Neural progenitor cell (in vitro differentiated cells): ENCODE measurements at regions not wholly inside any gene's neighbourhood (a gene's known extent, or its start where the extent isn't known, plus 50 kb on each side); places are given as distances from the start of the nearest gene placed in this dataset.
"Not testable (repeated sequence)": the region's sequence is repeated elsewhere in the genome, so short reads cannot be mapped to it uniquely, and the experiment has no call there.

Experiments
- DNase-seq: peaks from one replicate; pipeline ENCODE4 v3.0.0-alpha.2; 2016; ENCODE audit warnings: low spot score
- H2AFZ ChIP-seq: fragments of 200-600 bp; sonication (generic); replicated peaks from 2 replicates; pipeline ENCODE4 v1.6.1; 2016; ENCODE audit warnings: antibody characterized with exemption
- H3F3A ChIP-seq: fragments of 200-600 bp; sonication (generic); 2 replicates; pipeline ENCODE4 v1.6.1; 2016; ENCODE audit warnings: antibody characterized with exemption, low read depth
- H3K27ac ChIP-seq: fragments of 200-600 bp; sonication (generic); 2 replicates; pipeline ENCODE4 v1.5.1; 2016; ENCODE audit warnings: mild to moderate bottlenecking
- H3K27me3 ChIP-seq: fragments of 200-600 bp; sonication (generic); 2 replicates; pipeline ENCODE4 v1.6.1; 2016; ENCODE audit warnings: mild to moderate bottlenecking, moderate library complexity
- H3K36me3 ChIP-seq: fragments of 200-600 bp; sonication (generic); 2 replicates; pipeline ENCODE4 v1.5.1; 2016
- H3K4me1 ChIP-seq: fragments of 200-600 bp; sonication (generic); 2 replicates; pipeline ENCODE4 v1.6.1; 2016; ENCODE audit warnings: mixed run types
- H3K4me2 ChIP-seq: fragments of 200-600 bp; sonication (generic); 2 replicates; pipeline ENCODE4 v1.6.1; 2016
- H3K4me3 ChIP-seq: fragments of 200-600 bp; sonication (generic); 2 replicates; pipeline ENCODE4 v1.5.1; 2016
- H3K79me2 ChIP-seq: fragments of 200-600 bp; sonication (generic); 2 replicates; pipeline ENCODE4 v1.6.1; 2016; ENCODE audit warnings: low read depth
- H3K9ac ChIP-seq: fragments of 200-600 bp; sonication (generic); 2 replicates; pipeline ENCODE4 v1.6.1; 2016
- H3K9me3 ChIP-seq: fragments of 200-600 bp; sonication (generic); 2 replicates; pipeline ENCODE4 v1.5.1; 2016; ENCODE audit warnings: low read depth
- H4K20me1 ChIP-seq: fragments of 200-600 bp; sonication (generic); 2 replicates; pipeline ENCODE4 v1.6.1; 2016; ENCODE audit warnings: low read depth
- H3K27ac Mint-ChIP-seq: 3 replicates; pipeline ENCODE4 v1.8.0; 2021; ENCODE audit warnings: mixed read lengths
- H3K27me3 Mint-ChIP-seq: 2 replicates; pipeline ENCODE4 v1.8.0; 2022; ENCODE audit warnings: low read depth, mild to moderate bottlenecking, inconsistent platforms, moderate library complexity, mixed read lengths; ENCODE audit not compliant: insufficient read depth
- H3K36me3 Mint-ChIP-seq: 3 replicates; pipeline ENCODE4 v1.8.0; 2021; ENCODE audit warnings: mixed read lengths
- H3K4me1 Mint-ChIP-seq: 3 replicates; pipeline ENCODE4 v1.8.0; 2021; ENCODE audit warnings: mixed read lengths
- H3K4me3 Mint-ChIP-seq: 3 replicates; pipeline ENCODE4 v1.8.0; 2021; ENCODE audit warnings: mild to moderate bottlenecking, moderate library complexity, mixed read lengths
- H3K9me3 Mint-ChIP-seq: 3 replicates; pipeline ENCODE4 v1.8.0; 2020; ENCODE audit warnings: mixed read lengths
- EZH2 ChIP-seq: fragments of 200-600 bp; sonication (generic); IDR thresholded peaks from 2 replicates; pipeline ENCODE4 v1.6.1; 2017; ENCODE audit warnings: antibody characterized with exemption, mild to moderate bottlenecking, moderate library complexity
- EZH2phosphoT487 ChIP-seq: fragments of 200-600 bp; sonication (generic); IDR thresholded peaks from 2 replicates; pipeline ENCODE4 v1.6.1; 2017; ENCODE audit warnings: antibody characterized with exemption
- TF ChIP-seq, protein P1 (sequence below): fragments of 200-600 bp; sonication (generic); IDR thresholded peaks from 2 replicates; pipeline ENCODE4 v1.5.1; 2017; ENCODE audit warnings: antibody characterized with exemption, mild to moderate bottlenecking

DNA sequence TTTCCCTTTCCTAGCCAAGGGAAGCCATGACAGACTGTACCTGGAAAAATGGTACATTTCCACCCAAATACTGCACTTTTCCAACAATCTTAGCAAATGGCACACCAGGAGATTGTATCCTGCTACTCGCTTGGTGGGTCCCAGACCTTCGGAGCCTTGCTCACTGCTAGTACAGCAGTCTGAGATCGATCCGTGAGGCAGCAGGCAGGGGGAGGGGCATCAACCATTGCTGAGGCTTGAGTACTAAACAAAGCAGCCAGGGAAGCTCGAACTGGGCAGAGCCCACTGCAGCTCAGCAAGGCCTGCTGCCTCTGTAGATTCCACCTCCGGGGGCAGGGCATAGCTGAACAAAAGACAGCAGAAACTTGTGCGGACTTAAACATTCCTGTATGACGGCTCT is 218.8 kb downstream of the LRIG3 start:
- H3K27me3 ChIP-seq: no peaks in the 10 kb centered on the region
- no peaks in the 10 kb centered on the region for H3K79me2 ChIP-seq
- no peaks in the 10 kb centered on the region for H3K4me1 ChIP-seq
- no peak overlapping the region for H3K4me3 Mint-ChIP-seq
- TF ChIP-seq, protein P1, sequence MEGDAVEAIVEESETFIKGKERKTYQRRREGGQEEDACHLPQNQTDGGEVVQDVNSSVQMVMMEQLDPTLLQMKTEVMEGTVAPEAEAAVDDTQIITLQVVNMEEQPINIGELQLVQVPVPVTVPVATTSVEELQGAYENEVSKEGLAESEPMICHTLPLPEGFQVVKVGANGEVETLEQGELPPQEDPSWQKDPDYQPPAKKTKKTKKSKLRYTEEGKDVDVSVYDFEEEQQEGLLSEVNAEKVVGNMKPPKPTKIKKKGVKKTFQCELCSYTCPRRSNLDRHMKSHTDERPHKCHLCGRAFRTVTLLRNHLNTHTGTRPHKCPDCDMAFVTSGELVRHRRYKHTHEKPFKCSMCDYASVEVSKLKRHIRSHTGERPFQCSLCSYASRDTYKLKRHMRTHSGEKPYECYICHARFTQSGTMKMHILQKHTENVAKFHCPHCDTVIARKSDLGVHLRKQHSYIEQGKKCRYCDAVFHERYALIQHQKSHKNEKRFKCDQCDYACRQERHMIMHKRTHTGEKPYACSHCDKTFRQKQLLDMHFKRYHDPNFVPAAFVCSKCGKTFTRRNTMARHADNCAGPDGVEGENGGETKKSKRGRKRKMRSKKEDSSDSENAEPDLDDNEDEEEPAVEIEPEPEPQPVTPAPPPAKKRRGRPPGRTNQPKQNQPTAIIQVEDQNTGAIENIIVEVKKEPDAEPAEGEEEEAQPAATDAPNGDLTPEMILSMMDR: no peak
- no peaks in the 10 kb centered on the region for H3K36me3 ChIP-seq
- peaks cover 2% of the 10 kb centered on the region for H3K36me3 Mint-ChIP-seq
- DNase-seq: peak; percentile 32
- no peaks in the 10 kb centered on the region for H3F3A ChIP-seq
- no peak overlapping the region for H3K4me2 ChIP-seq
- H3K27ac Mint-ChIP-seq: no peak overlapping the region
- no peaks in the 10 kb centered on the region for H3K27me3 Mint-ChIP-seq
- no peaks in the 10 kb centered on the region for H4K20me1 ChIP-seq
- peaks cover 28% of the 10 kb centered on the region for H3K9me3 Mint-ChIP-seq
- no peaks in the 10 kb centered on the region for H3K9me3 ChIP-seq
- no peak overlapping the region for H3K9ac ChIP-seq
- H3K4me1 Mint-ChIP-seq: peaks cover 3% of the 10 kb centered on the region
- peak overlapping the region; percentile 81 for H2AFZ ChIP-seq
- H3K4me3 ChIP-seq: no peak overlapping the region
- no peak overlapping the region for H3K27ac ChIP-seq

DNA sequence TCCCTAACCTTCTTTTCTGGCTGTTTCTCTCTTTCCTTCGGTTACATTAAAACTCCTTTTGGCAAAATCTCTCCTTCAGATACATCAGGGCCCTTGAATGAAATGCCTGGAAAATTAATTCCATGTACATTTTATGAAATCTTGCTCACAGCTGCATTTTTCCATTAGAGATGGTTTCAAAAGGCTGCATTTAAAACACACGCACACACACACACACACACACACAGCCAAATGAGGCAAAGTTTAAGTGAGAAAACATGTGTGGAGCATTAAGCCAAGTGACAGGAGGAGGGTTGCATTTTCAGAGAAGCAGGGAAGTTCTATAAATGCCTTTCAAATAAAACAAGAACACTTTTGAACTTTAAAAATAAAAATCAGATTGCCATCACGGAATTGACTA is 216.4 kb downstream of the LRIG3 start:
- H3K36me3 Mint-ChIP-seq: peaks cover 2% of the 10 kb centered on the region
- TF ChIP-seq EZH2phosphoT487 (no peak), EZH2 (no peak)
- TF ChIP-seq, protein P1: no peak
- H3K27ac Mint-ChIP-seq: no peak overlapping the region
- Histone ChIP-seq H3K4me1 (no peaks in the 10 kb centered on the region), H3F3A (no peaks in the 10 kb centered on the region), H3K4me3 (no peak overlapping the region), H3K27me3 (no peaks in the 10 kb centered on the region), H4K20me1 (no peaks in the 10 kb centered on the region), H3K27ac (no peak overlapping the region), H2AFZ (no peak overlapping the region), H3K9me3 (no peaks in the 10 kb centered on the region), H3K9ac (no peak overlapping the region), H3K36me3 (no peaks in the 10 kb centered on the region), H3K4me2 (no peak overlapping the region), H3K79me2 (no peaks in the 10 kb centered on the region)
- peaks cover 24% of the 10 kb centered on the region for H3K9me3 Mint-ChIP-seq
- no peak for DNase-seq
- no peak overlapping the region for H3K4me3 Mint-ChIP-seq
- H3K27me3 Mint-ChIP-seq: no peaks in the 10 kb centered on the region
- peaks cover 3% of the 10 kb centered on the region for H3K4me1 Mint-ChIP-seq

DNA sequence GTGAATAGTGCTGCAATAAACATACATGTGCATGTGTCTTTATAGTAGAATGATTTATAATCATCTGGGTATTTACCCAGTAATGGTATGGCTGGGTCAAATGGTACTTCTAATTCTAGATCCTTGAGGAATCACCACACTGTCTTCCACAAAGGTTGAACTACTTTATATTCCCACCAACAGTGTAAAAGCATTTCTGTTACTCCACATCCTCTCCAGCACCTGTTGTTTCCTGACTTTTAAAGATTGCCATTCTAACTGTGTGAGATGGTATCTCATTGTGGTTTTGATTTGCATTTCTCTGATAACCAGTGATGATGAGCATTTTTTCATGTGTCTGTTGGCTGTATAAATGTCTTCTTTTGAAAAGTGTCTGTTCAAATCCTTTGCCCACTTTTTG is 215.5 kb downstream of the LRIG3 start:
- not testable (repeated sequence) for H3K36me3 Mint-ChIP-seq, H2AFZ ChIP-seq, H3K4me3 ChIP-seq, H3K4me2 ChIP-seq, H3K4me1 Mint-ChIP-seq, H3K4me1 ChIP-seq, H3K36me3 ChIP-seq, DNase-seq, H3K27ac Mint-ChIP-seq, H3K4me3 Mint-ChIP-seq, H3K27me3 ChIP-seq, H4K20me1 ChIP-seq, H3K9me3 ChIP-seq, H3K79me2 ChIP-seq, H3F3A ChIP-seq, H3K27me3 Mint-ChIP-seq, H3K9ac ChIP-seq, H3K27ac ChIP-seq
- peaks cover 24% of the 10 kb centered on the region for H3K9me3 Mint-ChIP-seq

DNA sequence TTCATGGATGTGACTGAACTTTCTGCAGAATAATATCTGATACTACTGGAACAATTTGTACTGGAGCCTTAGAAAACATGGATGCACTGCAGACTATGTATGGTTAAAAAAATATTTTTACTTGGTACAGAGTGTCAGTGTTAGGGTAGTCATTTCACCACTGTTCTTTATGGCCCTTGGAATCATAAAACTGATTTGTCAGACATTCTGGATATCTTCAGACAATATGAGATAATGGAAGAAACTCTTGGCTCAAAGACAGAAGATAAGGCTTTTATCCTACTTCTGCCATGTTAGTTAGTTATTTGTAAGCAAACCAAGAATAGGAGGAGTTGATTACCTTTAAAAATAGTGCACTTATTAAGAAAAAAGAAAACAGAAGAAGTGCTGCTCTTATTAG is 209.4 kb downstream of the LRIG3 start:
- peaks cover 14% of the 10 kb centered on the region for H3K9me3 Mint-ChIP-seq
- Histone ChIP-seq H3F3A (no peaks in the 10 kb centered on the region), H3K36me3 (no peaks in the 10 kb centered on the region), H2AFZ (no peak overlapping the region), H3K4me3 (no peak overlapping the region), H3K79me2 (no peaks in the 10 kb centered on the region), H3K9ac (no peak overlapping the region), H3K4me1 (no peaks in the 10 kb centered on the region), H4K20me1 (no peaks in the 10 kb centered on the region), H3K9me3 (no peaks in the 10 kb centered on the region), H3K27me3 (no peaks in the 10 kb centered on the region), H3K27ac (no peak overlapping the region), H3K4me2 (no peak overlapping the region)
- TF ChIP-seq EZH2phosphoT487 (no peak), EZH2 (no peak)
- TF ChIP-seq, protein P1: no peak
- peaks cover 2% of the 10 kb centered on the region for H3K27me3 Mint-ChIP-seq
- H3K36me3 Mint-ChIP-seq: peaks cover 2% of the 10 kb centered on the region
- H3K4me1 Mint-ChIP-seq: no peaks in the 10 kb centered on the region
- H3K4me3 Mint-ChIP-seq: no peak overlapping the region
- no peak overlapping the region for H3K27ac Mint-ChIP-seq
- DNase-seq: no peak
